ENCODE measurements at regions not wholly inside any gene's neighbourhood (a gene's known extent, or its start where the extent isn't known, plus 50 kb on each side); places are given as distances from the start of the nearest gene placed in this dataset.

GRCh38 chr13:79847882-79848592 is 367.1 kb downstream of the NDFIP2 start:
- Mint-ChIP-seq H3K4me1 (peaks cover 14% of the 10 kb centered on the region; the same call in 2 of the 3 replicates), H3K27me3 (ENCODE audit: insufficient read depth, low read depth, poor library complexity) (no peaks in the 10 kb centered on the region), H3K9me3 (peaks cover 6% of the 10 kb centered on the region; the same call in 2 of the 3 replicates), H3K36me3 (ENCODE audit: low read depth) (no peaks in the 10 kb centered on the region), H3K27ac (peak overlapping the region; percentile 38; the same call in 1 of the 2 replicates), H3K4me3 (no peak overlapping the region)
- Histone ChIP-seq H2AFZ (peak overlapping the region; percentile 58; the same call in 1 of the 2 replicates), H3K79me2 (replicated peaks; ENCODE audit: insufficient read depth) (no peaks in the 10 kb centered on the region), H3K9me2 (ENCODE audit: insufficient read depth) (no peaks in the 10 kb centered on the region; the same call in 1 of the 2 replicates), H3F3A (replicated peaks; ENCODE audit: low read depth) (no peaks in the 10 kb centered on the region), H3K27ac (ENCODE audit: low read depth) (no peak overlapping the region), H3K4me2 (no peak overlapping the region), H3K4me1 (ENCODE audit: insufficient read depth) (no peaks in the 10 kb centered on the region), H3K36me3 (ENCODE audit: insufficient read depth) (no peaks in the 10 kb centered on the region), H3K27me3 (ENCODE audit: insufficient read depth) (no peaks in the 10 kb centered on the region), H4K20me1 (replicated peaks; ENCODE audit: insufficient read depth) (no peaks in the 10 kb centered on the region), H3K4me3 (no peak overlapping the region)
- no peak for TF ChIP-seq ZNF331 (CRISPR knock-in tag; IDR thresholded peaks at IDR 0.05; ENCODE audit: low read depth)
- TF ChIP-seq, protein P1, sequence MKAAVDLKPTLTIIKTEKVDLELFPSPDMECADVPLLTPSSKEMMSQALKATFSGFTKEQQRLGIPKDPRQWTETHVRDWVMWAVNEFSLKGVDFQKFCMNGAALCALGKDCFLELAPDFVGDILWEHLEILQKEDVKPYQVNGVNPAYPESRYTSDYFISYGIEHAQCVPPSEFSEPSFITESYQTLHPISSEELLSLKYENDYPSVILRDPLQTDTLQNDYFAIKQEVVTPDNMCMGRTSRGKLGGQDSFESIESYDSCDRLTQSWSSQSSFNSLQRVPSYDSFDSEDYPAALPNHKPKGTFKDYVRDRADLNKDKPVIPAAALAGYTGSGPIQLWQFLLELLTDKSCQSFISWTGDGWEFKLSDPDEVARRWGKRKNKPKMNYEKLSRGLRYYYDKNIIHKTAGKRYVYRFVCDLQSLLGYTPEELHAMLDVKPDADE (IDR thresholded peaks at IDR 0.05) = no peak
- TF ChIP-seq ZNF114 (CRISPR knock-in tag; IDR thresholded peaks at IDR 0.05) = no peak
- no peak for TF ChIP-seq STAT1 (IDR thresholded peaks at IDR 0.05; ENCODE audit: unreplicated experiment)
- no peak for TF ChIP-seq JUNB (IDR thresholded peaks at IDR 0.05; ENCODE audit: unreplicated experiment)
- TF ChIP-seq NANOG (IDR thresholded peaks at IDR 0.05; ENCODE audit: borderline replicate concordance) = no peak
- TF ChIP-seq ZNF462 (CRISPR knock-in tag; IDR thresholded peaks at IDR 0.05) = no peak
- TF ChIP-seq EZH2phosphoT487 (IDR thresholded peaks at IDR 0.05; ENCODE audit: unreplicated experiment) = no peak
- no peak for TF ChIP-seq REST (IDR thresholded peaks at IDR 0.05; ENCODE audit: unreplicated experiment)
- TF ChIP-seq CTCF (conservative IDR thresholded peaks at IDR 0.05; ENCODE audit: low read depth in 2 of 2) = no peak
- no peak for TF ChIP-seq EZH2 (IDR thresholded peaks at IDR 0.05; ENCODE audit: low read depth, unreplicated experiment)
- TF ChIP-seq CREB1 (CRISPR knock-in tag; IDR thresholded peaks at IDR 0.05; ENCODE audit: low read depth) = no peak
- no peak for TF ChIP-seq POLR2AphosphoS5 (IDR thresholded peaks at IDR 0.05; ENCODE audit: low read depth)
- ATAC-seq (no peak), DNase-seq (ENCODE audit: low spot score) (no peak)

Data from GM23338 (cell line).